DOHH2 (cell line): ENCODE measurements at regions not wholly inside any gene's neighbourhood (a gene's known extent, or its start where the extent isn't known, plus 50 kb on each side); places are given as distances from the start of the nearest gene placed in this dataset.

Experiments used
- H3F3A ChIP-seq: fragments of 200-600 bp; sonication (generic), shearing (Covaris generic); 2 replicates; pipeline ENCODE4 v1.6.0; 2016; ENCODE audit warnings: antibody characterized with exemption, mild to moderate bottlenecking; ENCODE audit not compliant: control insufficient read depth, insufficient read depth
- H3K27ac ChIP-seq: fragments of 200-600 bp; sonication (generic); 2 replicates; pipeline ENCODE4 v1.5.1; 2014; ENCODE audit warnings: low read depth, mild to moderate bottlenecking, low read length, moderate library complexity
- H3K27me3 ChIP-seq: fragments of 200-600 bp; sonication (generic); 2 replicates; pipeline ENCODE4 v1.6.1; 2014; ENCODE audit warnings: mild to moderate bottlenecking, low read length, mixed read lengths; ENCODE audit not compliant: control insufficient read depth
- H3K36me3 ChIP-seq: fragments of 200-600 bp; sonication (generic); 2 replicates; pipeline ENCODE4 v1.6.1; 2014; ENCODE audit warnings: mild to moderate bottlenecking, low read length, moderate library complexity, mixed read lengths; ENCODE audit not compliant: control insufficient read depth
- H3K4me1 ChIP-seq: fragments of 200-600 bp; sonication (generic); 2 replicates; pipeline ENCODE4 v1.6.1; 2014; ENCODE audit warnings: mild to moderate bottlenecking, low read length, mixed read lengths; ENCODE audit not compliant: control insufficient read depth
- H3K4me2 ChIP-seq: fragments of 200-600 bp; sonication (generic); 2 replicates; pipeline ENCODE4 v1.6.0; 2014; ENCODE audit warnings: mild to moderate bottlenecking, low read length, moderate library complexity
- H3K4me3 ChIP-seq: fragments of 200-600 bp; sonication (generic); 2 replicates; pipeline ENCODE4 v1.5.1; 2014; ENCODE audit warnings: mild to moderate bottlenecking, low read length, mixed read lengths
- H3K79me2 ChIP-seq: fragments of 200-600 bp; sonication (generic); 2 replicates; pipeline ENCODE4 v1.6.1; 2014; ENCODE audit warnings: mild to moderate bottlenecking, low read length, mixed read lengths; ENCODE audit not compliant: control insufficient read depth
- H3K9me2 ChIP-seq: fragments of 200-600 bp; sonication (generic); replicated peaks from 2 replicates; pipeline ENCODE4 v1.6.1; 2014; ENCODE audit warnings: mild to moderate bottlenecking, low read length, mixed read lengths; ENCODE audit not compliant: control insufficient read depth
- H3K9me3 ChIP-seq: fragments of 200-600 bp; sonication (generic); 2 replicates; pipeline ENCODE4 v1.6.1; 2014; ENCODE audit warnings: antibody characterized with exemption, low read length, mixed read lengths; ENCODE audit not compliant: control insufficient read depth, insufficient read depth
- H4K20me1 ChIP-seq: fragments of 200-600 bp; sonication (generic); 2 replicates; pipeline ENCODE4 v1.6.0; 2014; ENCODE audit warnings: low read depth, mild to moderate bottlenecking, antibody characterized with exemption, low read length, moderate library complexity; ENCODE audit not compliant: control insufficient read depth, insufficient read depth
- CTCF ChIP-seq: fragments of 200-600 bp; sonication (generic); IDR thresholded peaks from one replicate; pipeline ENCODE4 v1.5.1; 2014; ENCODE audit warnings: antibody characterized with exemption, mild to moderate bottlenecking, low read depth, low read length; ENCODE audit not compliant: poor library complexity, severe bottlenecking
- EZH2phosphoT487 ChIP-seq: fragments of 200-600 bp; sonication (generic); IDR thresholded peaks from 2 replicates; pipeline ENCODE4 v1.6.1; 2017; ENCODE audit warnings: borderline replicate concordance, mild to moderate bottlenecking, antibody characterized with exemption, low read length, moderate library complexity, mixed read lengths

- TF ChIP-seq CTCF, result no peak
- no peak for TF ChIP-seq EZH2phosphoT487
These were observed 766.9 kb upstream of the ADGRL4 start for GRCh38 chr1:79773385-79773784.

GRCh38 chr1:79762461-79762860, 755.9 kb upstream of the ADGRL4 start:
- H3K9me2 ChIP-seq, result no peaks in the 10 kb centered on the region
- no peaks in the 10 kb centered on the region for H3K9me3 ChIP-seq
- H3K4me1 ChIP-seq, result no peaks in the 10 kb centered on the region
- H4K20me1 ChIP-seq, result no peaks in the 10 kb centered on the region
- no peak overlapping the region for H3K4me3 ChIP-seq
- H3K27ac ChIP-seq, result no peak overlapping the region
- H3K36me3 ChIP-seq, result no peaks in the 10 kb centered on the region
- H3K79me2 ChIP-seq, result no peaks in the 10 kb centered on the region
- TF ChIP-seq CTCF, result no peak
- TF ChIP-seq EZH2phosphoT487, result no peak
- H3F3A ChIP-seq, result no peaks in the 10 kb centered on the region
- H3K27me3 ChIP-seq, result no peaks in the 10 kb centered on the region
- H3K4me2 ChIP-seq, result no peak overlapping the region

More at GRCh38 chr1:79773385-79773784, 766.9 kb upstream of the ADGRL4 start:
- H4K20me1 ChIP-seq, result no peaks in the 10 kb centered on the region
- no peak overlapping the region for H3K27ac ChIP-seq
- no peak overlapping the region for H3K4me2 ChIP-seq
- H3F3A ChIP-seq, result no peaks in the 10 kb centered on the region
- no peak overlapping the region for H3K4me3 ChIP-seq
- H3K9me3 ChIP-seq, result no peaks in the 10 kb centered on the region
- peaks cover 13% of the 10 kb centered on the region for H3K4me1 ChIP-seq
- no peaks in the 10 kb centered on the region for H3K79me2 ChIP-seq
- H3K27me3 ChIP-seq, result no peaks in the 10 kb centered on the region
- H3K9me2 ChIP-seq, result no peaks in the 10 kb centered on the region
- H3K36me3 ChIP-seq, result no peaks in the 10 kb centered on the region

DNA sequence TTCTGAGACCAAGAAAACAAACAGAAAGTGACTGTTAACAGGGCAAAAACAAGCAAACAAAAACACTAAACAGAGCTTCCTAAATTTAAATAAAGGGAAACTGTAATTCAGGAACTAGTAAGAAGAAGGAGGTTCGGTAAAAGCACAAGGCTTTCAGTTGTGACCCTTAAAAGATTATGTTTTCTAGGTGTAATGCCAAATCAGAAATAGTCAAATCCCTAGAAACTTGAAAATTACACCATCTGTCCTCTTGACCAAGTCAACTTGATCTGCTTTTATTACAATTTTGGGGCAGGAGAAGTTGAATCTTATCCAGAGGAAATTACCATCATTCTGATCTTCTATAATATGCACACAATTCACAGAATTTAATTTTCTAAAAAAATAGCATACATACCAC, 754.0 kb upstream of the ADGRL4 start:
- Histone ChIP-seq H3F3A (no peaks in the 10 kb centered on the region), H3K4me3 (no peak overlapping the region), H3K4me2 (no peak overlapping the region), H3K9me2 (no peaks in the 10 kb centered on the region), H3K4me1 (no peaks in the 10 kb centered on the region), H3K36me3 (no peaks in the 10 kb centered on the region), H3K27ac (no peak overlapping the region), H3K79me2 (no peaks in the 10 kb centered on the region), H3K9me3 (no peaks in the 10 kb centered on the region), H4K20me1 (no peaks in the 10 kb centered on the region), H3K27me3 (no peaks in the 10 kb centered on the region)
- no peak for TF ChIP-seq EZH2phosphoT487
- TF ChIP-seq CTCF, result no peak

DNA sequence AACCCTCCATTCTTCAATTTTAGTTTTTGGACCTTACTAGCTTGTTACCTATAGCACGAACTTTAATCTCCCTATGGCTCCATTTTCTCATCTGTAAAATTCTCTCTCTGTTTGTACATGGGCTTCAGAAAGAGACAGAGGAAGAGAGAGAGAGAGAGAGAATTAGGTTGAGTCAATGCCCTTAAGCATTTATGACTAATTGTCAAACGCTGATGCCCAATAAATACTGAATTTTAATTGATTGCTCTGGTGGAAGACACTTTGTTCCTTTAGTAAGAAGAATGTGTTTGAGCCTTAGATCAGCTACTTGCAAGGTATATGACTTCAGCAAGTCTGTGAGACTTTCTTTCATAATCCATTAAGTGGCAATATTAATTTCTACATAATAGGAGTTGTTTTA, 743.1 kb upstream of the ADGRL4 start:
- Histone ChIP-seq H3F3A (no peaks in the 10 kb centered on the region), H3K79me2 (no peaks in the 10 kb centered on the region), H4K20me1 (no peaks in the 10 kb centered on the region), H3K4me3 (no peak overlapping the region), H3K4me2 (no peak overlapping the region), H3K9me3 (no peaks in the 10 kb centered on the region), H3K36me3 (no peaks in the 10 kb centered on the region), H3K9me2 (no peaks in the 10 kb centered on the region), H3K27me3 (no peaks in the 10 kb centered on the region), H3K27ac (no peak overlapping the region), H3K4me1 (no peaks in the 10 kb centered on the region)
- TF ChIP-seq EZH2phosphoT487 (no peak), CTCF (no peak)
